HepG2 (cell line): ENCODE measurements at regions not wholly inside any gene's neighbourhood (a gene's known extent, or its start where the extent isn't known, plus 50 kb on each side); places are given as distances from the start of the nearest gene placed in this dataset.
"Not testable (repeated sequence)": the region's sequence is repeated elsewhere in the genome, so short reads cannot be mapped to it uniquely, and the experiment has no call there.

Experiments
- ATAC-seq: fragments of 200-7000 bp; cut with Tn5 transposase; 3 replicates; pipeline ENCODE4 v1.9.1; 2020; ENCODE audit warnings: mild to moderate bottlenecking, moderate library complexity
- BruUV-seq: library from RNA; stranded (reverse); fragments of 400-500 nt; replicated peaks from 2 replicates; lab custom pipeline; 2021; lab: Mats Ljungman, UMichigan
- CTCF ChIA-PET: fragments of 300-600 bp; formaldehyde crosslinking; extraction: SDS; loops from one replicate; lab custom pipeline; 2021; ENCODE audit warnings: low total read pairs, inconsistent platforms, low intra/inter-chr PET ratio; lab: Yijun Ruan, JAX
- POLR2A ChIA-PET: fragments of 350-600 bp; sonication (Branson Sonifier 250); formaldehyde crosslinking; loops from one replicate; lab custom pipeline; 2020; ENCODE audit warnings: antibody characterized with exemption, inconsistent platforms; lab: Yijun Ruan, JAX
- DNase-seq: peaks from one replicate; pipeline ENCODE4 v3.0.0-alpha.2; 2015; ENCODE audit warnings: low spot score
- FAIRE-seq: peaks from 3 replicates; lab custom pipeline; 2011; peaks lifted over from hg19 to GRCh38; lab: Jason Lieb, UNC
- H2AFZ ChIP-seq: one replicate; pipeline ENCODE4 v1.6.1; 2011; ENCODE audit warnings: low read length, inconsistent platforms
- H3K27ac ChIP-seq: fragments of 300-600 bp; 3 replicates; pipeline ENCODE4 v1.8.0; 2011; ENCODE audit warnings: mixed run types, mild to moderate bottlenecking, mixed read lengths, low read length, inconsistent platforms; ENCODE audit not compliant: insufficient read depth; ENCODE audit errors: extremely low read length
- H3K27me3 ChIP-seq, 2 experiments: fragments of 200-600 bp in 1 of 2; 2 replicates in 1 of 2; 3 replicates in 1 of 2; pipeline versions ENCODE4 v1.6.0 to v1.8.0; 2011; ENCODE audit warnings: low read length in 2 of 2, mild to moderate bottlenecking in 2 of 2, moderate library complexity in 2 of 2, inconsistent platforms in 1 of 2; ENCODE audit not compliant: insufficient read depth in 2 of 2, control insufficient read depth in 1 of 2
- H3K36me3 ChIP-seq, 2 experiments: fragments of 200-600 bp in 1 of 2; replicated peaks in 1 of 2; 2 replicates in 1 of 2; 3 replicates in 1 of 2; pipeline versions ENCODE4 v1.5.1 to v1.8.0; 2011; ENCODE audit warnings: low read length in 2 of 2, inconsistent platforms in 1 of 2; ENCODE audit not compliant: insufficient read depth in 2 of 2, control insufficient read depth in 1 of 2
- H3K4me1 ChIP-seq: 2 replicates; pipeline ENCODE4 v1.5.1; 2012; ENCODE audit warnings: low read length, inconsistent platforms; ENCODE audit not compliant: insufficient read depth
- H3K4me2 ChIP-seq: 2 replicates; pipeline ENCODE4 v1.6.0; 2011; ENCODE audit warnings: low read depth, low read length, inconsistent platforms
- H3K4me3 ChIP-seq, 3 experiments: fragments of 200-600 bp in 1 of 3; sonication (generic), shearing (Covaris generic) in 1 of 3; replicated peaks in 1 of 3; 2 replicates each; pipeline ENCODE4 v1.5.1; 2011 to 2016; ENCODE audit warnings: low read length in 3 of 3, inconsistent platforms in 2 of 3, low read depth in 2 of 3, mild to moderate bottlenecking in 2 of 3, control low read depth in 1 of 3, mixed read lengths in 1 of 3; ENCODE audit not compliant: insufficient read depth in 1 of 3
- H3K79me2 ChIP-seq: one replicate; pipeline ENCODE4 v1.6.1; 2011; ENCODE audit warnings: low read length, inconsistent platforms; ENCODE audit not compliant: insufficient read depth
- H3K9ac ChIP-seq: 2 replicates; pipeline ENCODE4 v1.6.0; 2011; ENCODE audit warnings: mild to moderate bottlenecking, low read depth, low read length, inconsistent platforms; ENCODE audit not compliant: insufficient read depth
- H3K9me3 ChIP-seq: 2 replicates; pipeline ENCODE4 v1.5.1; 2012; ENCODE audit warnings: mild to moderate bottlenecking, low read length
- H4K20me1 ChIP-seq: 2 replicates; pipeline ENCODE4 v1.6.0; 2011; ENCODE audit warnings: inconsistent platforms, mild to moderate bottlenecking, low read length, moderate library complexity; ENCODE audit not compliant: insufficient read depth
- ATF4 ChIP-seq, 2 experiments: fragments of 450-650 bp in 1 of 2; sonication (generic) in 1 of 2; formaldehyde crosslinking; IDR thresholded peaks; 2 replicates each; pipeline versions ENCODE4 v1.5.0 to v1.8.0; 2020 to 2022; ENCODE audit warnings: mild to moderate bottlenecking in 1 of 2, missing genetic modification reagents in 1 of 2
- CEBPG ChIP-seq: IDR thresholded peaks from 2 replicates; pipeline ENCODE4 v1.6.1; 2016
- EP300 ChIP-seq, 3 experiments: sonication (generic) in 1 of 3; formaldehyde crosslinking in 1 of 3; IDR thresholded peaks; 2 replicates each; pipeline versions ENCODE4 v1.5.1 to v1.6.1; 2011 to 2020; ENCODE audit warnings: low read depth in 2 of 3, low read length in 2 of 3, borderline replicate concordance in 1 of 3, improper control_type of control experiment in 1 of 3, mild to moderate bottlenecking in 1 of 3, missing genetic modification reagents in 1 of 3, moderate library complexity in 1 of 3
- SOX13 ChIP-seq, 3 experiments: fragments of 450-650 bp in 1 of 3; sonication (generic) in 1 of 3; formaldehyde crosslinking in 1 of 3; IDR thresholded peaks in 2 of 3; conservative IDR thresholded peaks in 1 of 3; 2 replicates each; pipeline versions ENCODE4 v1.5.0 to v1.6.1; 2016 to 2020; ENCODE audit warnings: antibody characterized with exemption in 1 of 3, mild to moderate bottlenecking in 1 of 3, missing compliant biosample characterization in 1 of 3, missing genetic modification reagents in 1 of 3, moderate library complexity in 1 of 3
- ZNF276 ChIP-seq: sonication (generic); formaldehyde crosslinking; IDR thresholded peaks from 2 replicates; pipeline ENCODE4 v1.4.0; 2020; ENCODE audit warnings: mild to moderate bottlenecking, low read depth, missing genetic modification reagents
- WGBS: methylation state at CpG from one replicate; pipeline ENCODE4 v1.1.6; 2017; ENCODE audit warnings: low lambda C conversion rate; 5-methylcytosine and 5-hydroxymethylcytosine counted together
- in situ Hi-C: cut with HindIII; loops from 2 replicates; pipeline ENCODE4 v1.10.0; 2017; ENCODE audit warnings: low pct_unique_long_range_greater_than_20kb; ENCODE audit not compliant: extremely low pct_ligation_motif_present
- intact Hi-C: fragments of 100-400 bp; cut with micrococcal nuclease; formaldehyde crosslinking; loops from one replicate; pipeline ENCODE4 v1.10.0; 2022; ENCODE audit not compliant: unreplicated experiment
- TF ChIP-seq, protein P1 (sequence below): sonication (generic); formaldehyde crosslinking; conservative IDR thresholded peaks from 2 replicates; pipeline ENCODE4 v1.4.0; 2020; ENCODE audit warnings: mild to moderate bottlenecking, missing genetic modification reagents, moderate library complexity
- TF ChIP-seq, protein P2 (sequence below): sonication (generic); formaldehyde crosslinking; IDR thresholded peaks from 2 replicates; pipeline ENCODE4 v1.5.0; 2020; ENCODE audit warnings: mild to moderate bottlenecking, missing genetic modification reagents

DNA sequence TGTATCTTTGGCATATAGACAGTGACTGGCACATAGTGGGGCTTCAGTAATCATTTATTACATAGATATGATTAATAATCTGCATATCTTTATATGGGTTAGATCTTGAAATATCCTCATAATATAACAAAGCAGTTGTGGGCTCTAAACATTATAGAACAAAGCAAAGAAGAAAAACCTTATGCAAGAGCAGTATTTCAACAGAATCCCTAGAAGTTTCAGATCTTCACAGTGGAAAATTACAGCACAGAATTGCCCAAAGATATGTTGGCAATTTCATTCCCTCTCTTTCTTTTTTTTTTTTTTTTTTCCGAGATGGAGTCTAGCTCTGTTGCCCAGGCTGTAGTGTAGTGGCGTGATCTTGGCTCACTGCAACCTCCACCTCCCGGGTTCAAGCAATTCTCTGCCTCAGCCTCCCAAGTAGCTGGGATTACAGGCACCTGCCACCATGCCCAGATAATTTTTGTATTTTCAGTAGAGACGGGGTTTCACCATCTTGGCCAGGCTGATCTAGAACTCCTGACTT lies 56.9 kb upstream of the PTPN12 start (continued):
- TF ChIP-seq ATF4 (CRISPR knock-in tag; IDR thresholded peaks at IDR 0.05) (peak in 1 of 2 experiments; percentile 62; a peak in 2 of 4 replicates), SOX13 (CRISPR knock-in tag; conservative IDR thresholded peaks at IDR 0.05 in 1 of 2, IDR thresholded peaks at IDR 0.05 in 1 of 2) (peak in 1 of 2 experiments; percentile 56; a peak in 1 of 4 replicates), EP300 (IDR thresholded peaks at IDR 0.05; ENCODE audit: low read depth in 2 of 2, low read length in 2 of 2) (peak in 1 of 2 experiments; percentile 71; a peak in 2 of 4 replicates), CEBPG (CRISPR knock-in tag) (peak; percentile 64)
- TF ChIP-seq SOX13 (IDR thresholded peaks at IDR 0.05); EP300 (CRISPR knock-in tag; IDR thresholded peaks at IDR 0.05; ENCODE audit: borderline replicate concordance): not testable (repeated sequence)

GRCh38 chr7:77479536-77480088 lies 57.5 kb upstream of the PTPN12 start:
- Histone ChIP-seq H3K27me3 (no peaks in the 10 kb centered on the region), H3K9me3 (no peaks in the 10 kb centered on the region), H3K79me2 (no peaks in the 10 kb centered on the region), H4K20me1 (no peaks in the 10 kb centered on the region), H3K27ac (peak overlapping the region; percentile 64), H3K4me2 (peak overlapping the region; percentile 59), H3K4me1 (peaks cover 66% of the 10 kb centered on the region), H2AFZ (no peak overlapping the region), H3K4me3 (peak overlapping the region in 2 of 3 experiments; percentile 9 to 24; a peak in 3 of 6 replicates), H3K36me3 (no peaks in the 10 kb centered on the region), H3K9ac (no peak overlapping the region; the same call in 1 of the 2 replicates)
- in situ Hi-C loops (no loop called here), intact Hi-C loops (loop anchor here (1.0 to 5.0 kb wide), 2 partner anchors 19 to 58 kb away; partner anchors contain the start of gene PTPN12)
- ATAC-seq, result peak; percentile 96
- 21% methylated on average over 3 of the region's 3 CpGs for WGBS
- peak; percentile 94 for DNase-seq
- CTCF ChIA-PET, result no interaction called here
- no TSS peak for BruUV-seq
- POLR2A ChIA-PET, result interaction anchor here (0.6 to 1.3 kb wide), 4 partner anchors 40 to 64 kb away, joined by 3 to 7 read pairs (median 4); partner anchors contain the start of gene PTPN12
- peak; percentile 83 for FAIRE-seq
- TF ChIP-seq, protein P1, sequence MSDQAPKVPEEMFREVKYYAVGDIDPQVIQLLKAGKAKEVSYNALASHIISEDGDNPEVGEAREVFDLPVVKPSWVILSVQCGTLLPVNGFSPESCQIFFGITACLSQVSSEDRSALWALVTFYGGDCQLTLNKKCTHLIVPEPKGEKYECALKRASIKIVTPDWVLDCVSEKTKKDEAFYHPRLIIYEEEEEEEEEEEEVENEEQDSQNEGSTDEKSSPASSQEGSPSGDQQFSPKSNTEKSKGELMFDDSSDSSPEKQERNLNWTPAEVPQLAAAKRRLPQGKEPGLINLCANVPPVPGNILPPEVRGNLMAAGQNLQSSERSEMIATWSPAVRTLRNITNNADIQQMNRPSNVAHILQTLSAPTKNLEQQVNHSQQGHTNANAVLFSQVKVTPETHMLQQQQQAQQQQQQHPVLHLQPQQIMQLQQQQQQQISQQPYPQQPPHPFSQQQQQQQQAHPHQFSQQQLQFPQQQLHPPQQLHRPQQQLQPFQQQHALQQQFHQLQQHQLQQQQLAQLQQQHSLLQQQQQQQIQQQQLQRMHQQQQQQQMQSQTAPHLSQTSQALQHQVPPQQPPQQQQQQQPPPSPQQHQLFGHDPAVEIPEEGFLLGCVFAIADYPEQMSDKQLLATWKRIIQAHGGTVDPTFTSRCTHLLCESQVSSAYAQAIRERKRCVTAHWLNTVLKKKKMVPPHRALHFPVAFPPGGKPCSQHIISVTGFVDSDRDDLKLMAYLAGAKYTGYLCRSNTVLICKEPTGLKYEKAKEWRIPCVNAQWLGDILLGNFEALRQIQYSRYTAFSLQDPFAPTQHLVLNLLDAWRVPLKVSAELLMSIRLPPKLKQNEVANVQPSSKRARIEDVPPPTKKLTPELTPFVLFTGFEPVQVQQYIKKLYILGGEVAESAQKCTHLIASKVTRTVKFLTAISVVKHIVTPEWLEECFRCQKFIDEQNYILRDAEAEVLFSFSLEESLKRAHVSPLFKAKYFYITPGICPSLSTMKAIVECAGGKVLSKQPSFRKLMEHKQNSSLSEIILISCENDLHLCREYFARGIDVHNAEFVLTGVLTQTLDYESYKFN (CRISPR knock-in tag), result peak; percentile 67
- TF ChIP-seq ZNF276 (CRISPR knock-in tag), result no peak
- TF ChIP-seq, protein P2, sequence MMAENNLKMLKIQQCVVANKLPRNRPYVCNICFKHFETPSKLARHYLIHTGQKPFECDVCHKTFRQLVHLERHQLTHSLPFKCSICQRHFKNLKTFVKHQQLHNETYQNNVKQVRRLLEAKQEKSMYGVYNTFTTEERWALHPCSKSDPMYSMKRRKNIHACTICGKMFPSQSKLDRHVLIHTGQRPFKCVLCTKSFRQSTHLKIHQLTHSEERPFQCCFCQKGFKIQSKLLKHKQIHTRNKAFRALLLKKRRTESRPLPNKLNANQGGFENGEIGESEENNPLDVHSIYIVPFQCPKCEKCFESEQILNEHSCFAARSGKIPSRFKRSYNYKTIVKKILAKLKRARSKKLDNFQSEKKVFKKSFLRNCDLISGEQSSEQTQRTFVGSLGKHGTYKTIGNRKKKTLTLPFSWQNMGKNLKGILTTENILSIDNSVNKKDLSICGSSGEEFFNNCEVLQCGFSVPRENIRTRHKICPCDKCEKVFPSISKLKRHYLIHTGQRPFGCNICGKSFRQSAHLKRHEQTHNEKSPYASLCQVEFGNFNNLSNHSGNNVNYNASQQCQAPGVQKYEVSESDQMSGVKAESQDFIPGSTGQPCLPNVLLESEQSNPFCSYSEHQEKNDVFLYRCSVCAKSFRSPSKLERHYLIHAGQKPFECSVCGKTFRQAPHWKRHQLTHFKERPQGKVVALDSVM, result peak; percentile 21; the same call in 1 of the 2 replicates
